ENCODE measurements at regions not wholly inside any gene's neighbourhood (a gene's known extent, or its start where the extent isn't known, plus 50 kb on each side); places are given as distances from the start of the nearest gene placed in this dataset.
A peak's percentile ranks its signal among the peaks of the same experiment; 100 is the strongest.

DNA sequence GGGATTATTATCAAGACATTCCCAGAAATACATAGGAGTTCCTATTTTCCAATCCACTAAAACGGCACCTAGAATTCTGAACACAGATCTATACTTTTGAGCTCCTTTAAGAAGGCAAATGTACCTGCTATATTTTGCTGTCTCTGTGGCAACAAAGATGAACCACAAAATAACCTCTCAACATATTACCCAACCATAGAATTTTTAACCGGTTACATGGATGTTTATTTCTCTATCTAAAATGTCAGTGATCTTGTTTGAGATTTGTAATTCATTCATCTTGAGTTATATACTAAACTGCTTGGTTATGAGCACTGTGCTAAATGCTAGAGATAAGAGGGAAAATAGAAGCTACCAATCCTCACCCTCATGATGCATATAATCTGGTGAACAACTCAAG, 117.5 kb upstream of the HMGCLL1 start:
- H3K9me3 Mint-ChIP-seq (ENCODE audit: unreplicated experiment) = no peaks in the 10 kb centered on the region
- no peak for DNase-seq
- no peaks in the 10 kb centered on the region for H3K27me3 Mint-ChIP-seq (ENCODE audit: unreplicated experiment)
- H3K4me3 Mint-ChIP-seq (ENCODE audit: unreplicated experiment) = no peak overlapping the region
- no peak for TF ChIP-seq CTCF (IDR thresholded peaks at IDR 0.05; ENCODE audit: partially characterized antibody, unreplicated experiment)
- H3K27ac Mint-ChIP-seq (ENCODE audit: unreplicated experiment) = no peak overlapping the region
- H3K4me1 Mint-ChIP-seq (ENCODE audit: low read depth, unreplicated experiment) = no peaks in the 10 kb centered on the region
- H3K36me3 Mint-ChIP-seq (ENCODE audit: unreplicated experiment) = no peaks in the 10 kb centered on the region

- DNase-seq = no peak
- H3K36me3 Mint-ChIP-seq (ENCODE audit: unreplicated experiment) = no peaks in the 10 kb centered on the region
- no peak for TF ChIP-seq CTCF (IDR thresholded peaks at IDR 0.05; ENCODE audit: partially characterized antibody, unreplicated experiment)
- H3K4me1 Mint-ChIP-seq (ENCODE audit: low read depth, unreplicated experiment) = no peaks in the 10 kb centered on the region
- H3K4me3 Mint-ChIP-seq (ENCODE audit: unreplicated experiment) = no peak overlapping the region
- H3K27ac Mint-ChIP-seq (ENCODE audit: unreplicated experiment) = no peak overlapping the region
- H3K9me3 Mint-ChIP-seq (ENCODE audit: unreplicated experiment) = no peaks in the 10 kb centered on the region
- no peaks in the 10 kb centered on the region for H3K27me3 Mint-ChIP-seq (ENCODE audit: unreplicated experiment)
Observed at GRCh38 chr6:55696041-55696440, 117.0 kb upstream of the HMGCLL1 start.

GRCh38 chr6:55694759-55695158, 115.8 kb upstream of the HMGCLL1 start:
- Mint-ChIP-seq H3K27ac (ENCODE audit: unreplicated experiment) (no peak overlapping the region), H3K36me3 (ENCODE audit: unreplicated experiment) (no peaks in the 10 kb centered on the region), H3K27me3 (ENCODE audit: unreplicated experiment) (no peaks in the 10 kb centered on the region), H3K9me3 (ENCODE audit: unreplicated experiment) (no peaks in the 10 kb centered on the region), H3K4me1 (ENCODE audit: low read depth, unreplicated experiment) (no peaks in the 10 kb centered on the region), H3K4me3 (ENCODE audit: unreplicated experiment) (no peak overlapping the region)
- DNase-seq = no peak
- no peak for TF ChIP-seq CTCF (IDR thresholded peaks at IDR 0.05; ENCODE audit: partially characterized antibody, unreplicated experiment)

- no peaks in the 10 kb centered on the region for H3K4me1 Mint-ChIP-seq (ENCODE audit: low read depth, unreplicated experiment)
- H3K27ac Mint-ChIP-seq (ENCODE audit: unreplicated experiment) = no peak overlapping the region
Observed at GRCh38 chr6:55694148-55694547, 115.2 kb upstream of the HMGCLL1 start.

GRCh38 chr6:55679503-55679902, 100.5 kb upstream of the HMGCLL1 start:
- peak overlapping the region; percentile 48 for H3K27ac Mint-ChIP-seq (ENCODE audit: unreplicated experiment)

More at GRCh38 chr6:55694148-55694547, 115.2 kb upstream of the HMGCLL1 start:
- Mint-ChIP-seq H3K27me3 (ENCODE audit: unreplicated experiment) (no peaks in the 10 kb centered on the region), H3K4me3 (ENCODE audit: unreplicated experiment) (no peak overlapping the region), H3K36me3 (ENCODE audit: unreplicated experiment) (no peaks in the 10 kb centered on the region), H3K9me3 (ENCODE audit: unreplicated experiment) (no peaks in the 10 kb centered on the region)
- DNase-seq = no peak
- TF ChIP-seq CTCF (IDR thresholded peaks at IDR 0.05; ENCODE audit: partially characterized antibody, unreplicated experiment) = no peak

More at GRCh38 chr6:55679503-55679902, 100.5 kb upstream of the HMGCLL1 start:
- no peaks in the 10 kb centered on the region for H3K9me3 Mint-ChIP-seq (ENCODE audit: unreplicated experiment)
- H3K27me3 Mint-ChIP-seq (ENCODE audit: unreplicated experiment) = no peaks in the 10 kb centered on the region
- H3K4me3 Mint-ChIP-seq (ENCODE audit: unreplicated experiment) = peak overlapping the region; percentile 30
- peaks cover 30% of the 10 kb centered on the region for H3K4me1 Mint-ChIP-seq (ENCODE audit: low read depth, unreplicated experiment)
- no peak for TF ChIP-seq CTCF (IDR thresholded peaks at IDR 0.05; ENCODE audit: partially characterized antibody, unreplicated experiment)
- DNase-seq = no peak
- H3K36me3 Mint-ChIP-seq (ENCODE audit: unreplicated experiment) = peaks cover 4% of the 10 kb centered on the region

Data from glutamatergic neuron (in vitro differentiated cells).